Aorta (tissue), 5 donors: ENCODE measurements at regions not wholly inside any gene's neighbourhood (a gene's known extent, or its start where the extent isn't known, plus 50 kb on each side); places are given as distances from the start of the nearest gene placed in this dataset.

Source experiments
- ATAC-seq: fragments of 200-7000 bp; cut with Tn5 transposase; one replicate; pipeline ENCODE4 v1.9.1; 2022; ENCODE audit warnings: moderate library complexity; ENCODE audit not compliant: low FRiP score
- DNase-seq, 2 donors: peaks; one replicate each; pipeline ENCODE4 v3.0.0-alpha.2; 2020
- H3K27ac ChIP-seq, 2 donors: one replicate each; pipeline ENCODE4 v1.5.1; 2013; ENCODE audit warnings: low read length in 2 of 2, mild to moderate bottlenecking in 2 of 2, moderate library complexity in 2 of 2, control low read depth in 1 of 2, inconsistent platforms in 1 of 2, low read depth in 1 of 2
- H3K27me3 ChIP-seq, 2 donors: one replicate each; pipeline ENCODE4 v1.6.1; 2013; ENCODE audit warnings: control low read depth in 1 of 2, low read length in 1 of 2, mild to moderate bottlenecking in 1 of 2, moderate library complexity in 1 of 2; ENCODE audit not compliant: insufficient read depth in 2 of 2, control insufficient read depth in 1 of 2
- H3K36me3 ChIP-seq, 2 donors: one replicate each; pipeline ENCODE4 v1.6.1; 2013; ENCODE audit warnings: control low read depth in 1 of 2, low read length in 1 of 2, mild to moderate bottlenecking in 1 of 2; ENCODE audit not compliant: insufficient read depth in 2 of 2, control insufficient read depth in 1 of 2
- H3K4me1 ChIP-seq, 2 donors: one replicate each; pipeline ENCODE4 v1.6.1; 2013; ENCODE audit warnings: low read length in 2 of 2, control low read depth in 1 of 2, mild to moderate bottlenecking in 1 of 2, moderate library complexity in 1 of 2; ENCODE audit not compliant: insufficient read depth in 2 of 2, control insufficient read depth in 1 of 2
- H3K4me3 ChIP-seq, 2 donors: one replicate each; pipeline ENCODE4 v1.5.1; 2013; ENCODE audit warnings: low read length in 2 of 2, control low read depth in 1 of 2, mild to moderate bottlenecking in 1 of 2
- H3K9me3 ChIP-seq: one replicate; pipeline ENCODE4 v1.6.1; 2013; ENCODE audit warnings: mild to moderate bottlenecking, low read length; ENCODE audit not compliant: control insufficient read depth
- WGBS, 2 donors: extraction: QIAGEN DNeasy Blood & Tissue Kit; methylation state at CpG; one replicate each; pipeline ENCODE4 v1.1.7; 2013; 5-methylcytosine and 5-hydroxymethylcytosine counted together
- intact Hi-C, 2 donors: fragments of 100-400 bp; cut with DNase I; formaldehyde crosslinking; loops; one replicate each; pipeline versions ENCODE4 v1.14.2 to v1.15.0; 2022
- donor health status: healthy with polysubstance abuse.
- donor health status: Bipolar disorder and iron deficiency.
- donor health status: DM: no; HTN: no; CAD: no.
- donor health status: DM: no; HTN: no; CAD: no.
- donor health status: DM: yes; HTN: yes; CAD: no.

GRCh38 chr5:156261275-156261939, 65.6 kb upstream of the SGCD start:
- WGBS, 2 donors, result 73 to 77% methylated on average over 5 of the region's 5 CpGs
- intact Hi-C loops, result no loop called here
- ATAC-seq, result no peak

GRCh38 chr5:156271569-156271968, 55.4 kb upstream of the SGCD start:
- Histone ChIP-seq H3K9me3 (peaks cover 1% of the 10 kb centered on the region), H3K4me3 (no peak overlapping the region), H3K27ac (no peak overlapping the region), H3K27me3 (no peaks in the 10 kb centered on the region), H3K4me1 (peaks cover 0 to 2% of the 10 kb centered on the region in 2 donors), H3K36me3 (no peaks in the 10 kb centered on the region)
- intact Hi-C loops, result no loop called here
- DNase-seq, result no peak
- no peak for ATAC-seq

More at GRCh38 chr5:156261275-156261939, 65.6 kb upstream of the SGCD start:
- Histone ChIP-seq H3K27me3 (no peaks in the 10 kb centered on the region), H3K4me1 (no peaks in the 10 kb centered on the region), H3K4me3 (no peak overlapping the region), H3K9me3 (no peaks in the 10 kb centered on the region), H3K27ac (no peak overlapping the region), H3K36me3 (no peaks in the 10 kb centered on the region)
- no peak for DNase-seq

- DNase-seq (no peak), ATAC-seq (no peak)
- Histone ChIP-seq H3K27ac (no peak overlapping the region), H3K4me1 (peaks cover 0 to 2% of the 10 kb centered on the region in 2 donors), H3K9me3 (peaks cover 1% of the 10 kb centered on the region), H3K27me3 (no peaks in the 10 kb centered on the region), H3K4me3 (no peak overlapping the region), H3K36me3 (no peaks in the 10 kb centered on the region)
- WGBS, 2 donors, result 89 to 98% methylated on average over 3 of the region's 3 CpGs
- intact Hi-C loops, result no loop called here
These were observed 54.8 kb upstream of the SGCD start for GRCh38 chr5:156272139-156272538.

GRCh38 chr5:156273325-156273724, 53.6 kb upstream of the SGCD start:
- intact Hi-C loops, result no loop called here
- Histone ChIP-seq H3K4me1 (peaks cover 0 to 2% of the 10 kb centered on the region in 2 donors), H3K27me3 (no peaks in the 10 kb centered on the region), H3K36me3 (no peaks in the 10 kb centered on the region), H3K27ac (no peak overlapping the region), H3K9me3 (peaks cover 1% of the 10 kb centered on the region), H3K4me3 (no peak overlapping the region)
- ATAC-seq (no peak), DNase-seq (no peak)
- WGBS, 2 donors, result 15 to 21% methylated on average over 3 of the region's 3 CpGs

DNA sequence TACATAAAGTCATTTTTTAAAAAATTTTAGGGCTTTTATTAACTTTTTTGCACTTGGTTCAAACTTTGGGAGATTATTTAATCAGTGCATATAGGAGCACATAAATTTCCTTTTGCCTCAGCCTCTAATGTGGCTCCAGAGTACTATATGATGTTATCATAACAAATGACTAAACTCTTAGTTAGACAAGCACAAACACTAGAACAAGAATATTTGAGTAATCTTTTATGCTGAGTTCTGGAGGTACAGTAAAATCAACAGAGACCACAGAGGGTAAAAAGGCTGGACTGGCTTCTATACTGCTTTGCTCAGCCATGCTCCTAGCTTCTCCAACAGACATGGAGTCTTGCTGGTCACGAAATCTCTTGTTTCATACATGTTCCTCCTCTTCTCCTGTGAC, 52.5 kb upstream of the SGCD start:
- WGBS, 2 donors, result 90 to 94% methylated on average over 1 of the region's 1 CpG
- peaks cover 0 to 2% of the 10 kb centered on the region in 2 donors for H3K4me1 ChIP-seq
- no peak overlapping the region for H3K4me3 ChIP-seq
- ATAC-seq, result no peak
- no peaks in the 10 kb centered on the region for H3K27me3 ChIP-seq
- intact Hi-C loops, result no loop called here
- DNase-seq, result no peak
- H3K9me3 ChIP-seq, result no peaks in the 10 kb centered on the region
- no peak overlapping the region for H3K27ac ChIP-seq
- H3K36me3 ChIP-seq, result no peaks in the 10 kb centered on the region
